GM21619 (cell line): ENCODE measurements at regions not wholly inside any gene's neighbourhood (a gene's known extent, or its start where the extent isn't known, plus 50 kb on each side); places are given as distances from the start of the nearest gene placed in this dataset.

Experiments used
- ATAC-seq: cut with Tn5 transposase; IDR thresholded peaks from one replicate; pipeline ENCODE4 v1.9.1; 2021; ENCODE audit not compliant: unreplicated experiment

GRCh38 chr2:104033399-104033798 lies 820.5 kb upstream of the POU3F3 start:
- no peak for ATAC-seq

GRCh38 chr2:104040771-104041170 lies 813.1 kb upstream of the POU3F3 start:
- no peak for ATAC-seq

GRCh38 chr2:104041351-104041750 lies 812.6 kb upstream of the POU3F3 start:
- no peak for ATAC-seq

GRCh38 chr2:104043864-104044263 lies 810.1 kb upstream of the POU3F3 start:
- ATAC-seq: no peak

- ATAC-seq: no peak
Measured at GRCh38 chr2:104045071-104045470, 808.8 kb upstream of the POU3F3 start.

GRCh38 chr2:104046466-104046865 lies 807.4 kb upstream of the POU3F3 start:
- ATAC-seq: no peak

GRCh38 chr2:104047516-104047915 lies 806.4 kb upstream of the POU3F3 start:
- no peak for ATAC-seq

- no peak for ATAC-seq
Measured at GRCh38 chr2:104049438-104049837, 804.5 kb upstream of the POU3F3 start.

- ATAC-seq: no peak
Measured at GRCh38 chr2:104049981-104050380, 803.9 kb upstream of the POU3F3 start.

GRCh38 chr2:104050656-104051242 lies 803.2 kb upstream of the POU3F3 start:
- ATAC-seq: no peak

- no peak for ATAC-seq
Measured at GRCh38 chr2:104051766-104052165, 802.1 kb upstream of the POU3F3 start.

- ATAC-seq: no peak
Measured at GRCh38 chr2:104052356-104052755, 801.6 kb upstream of the POU3F3 start.

- no peak for ATAC-seq
Measured at GRCh38 chr2:104056451-104056850, 797.5 kb upstream of the POU3F3 start.

GRCh38 chr2:104068665-104069064 lies 785.2 kb upstream of the POU3F3 start:
- no peak for ATAC-seq

GRCh38 chr2:104077573-104077972 lies 776.3 kb upstream of the POU3F3 start:
- ATAC-seq: no peak

GRCh38 chr2:104078431-104079157 lies 775.3 kb upstream of the POU3F3 start:
- ATAC-seq: no peak

- ATAC-seq: no peak
Measured at GRCh38 chr2:104088745-104089144, 765.2 kb upstream of the POU3F3 start.

GRCh38 chr2:104090407-104090806 lies 763.5 kb upstream of the POU3F3 start:
- ATAC-seq: no peak

- no peak for ATAC-seq
Measured at GRCh38 chr2:104091894-104092293, 762.0 kb upstream of the POU3F3 start.

- no peak for ATAC-seq
Measured at GRCh38 chr2:104092886-104093285, 761.0 kb upstream of the POU3F3 start.

- ATAC-seq: no peak
Measured at GRCh38 chr2:104102615-104103014, 751.3 kb upstream of the POU3F3 start.

- ATAC-seq: no peak
Measured at GRCh38 chr2:104109356-104109755, 744.6 kb upstream of the POU3F3 start.

- ATAC-seq: no peak
Measured at GRCh38 chr2:104118889-104119288, 735.0 kb upstream of the POU3F3 start.
